SK-N-SH treated with all-trans-retinoic acid at 6 μM for 48 hours (cell line): ENCODE measurements at regions not wholly inside any gene's neighbourhood (a gene's known extent, or its start where the extent isn't known, plus 50 kb on each side); places are given as distances from the start of the nearest gene placed in this dataset.

Source experiments
- ATAC-seq: fragments of 200-7000 bp; cut with Tn5 transposase; 3 replicates; pipeline ENCODE4 v1.9.1; 2020; ENCODE audit warnings: mild to moderate bottlenecking, moderate library complexity
- ARNTL ChIP-seq: fragments of 450-650 bp; formaldehyde crosslinking; IDR thresholded peaks from 2 replicates; pipeline ENCODE4 v1.5.0; 2020; ENCODE audit warnings: low read depth, mild to moderate bottlenecking, moderate library complexity, borderline replicate concordance
- BACH2 ChIP-seq: fragments of 250-450 bp; sonication (Bioruptor Pico); IDR thresholded peaks from 2 replicates; pipeline ENCODE4 v1.9.0; 2021; ENCODE audit warnings: mild to moderate bottlenecking, borderline replicate concordance
- CREB5 ChIP-seq: fragments of 250-450 bp; sonication (Bioruptor Pico); IDR thresholded peaks from 2 replicates; pipeline ENCODE4 v1.5.1; 2020; ENCODE audit warnings: low read depth, mild to moderate bottlenecking, moderate library complexity
- CSDC2 ChIP-seq: fragments of 250-450 bp; sonication (Bioruptor Pico); IDR thresholded peaks from 2 replicates; pipeline ENCODE4 v1.5.0; 2020; ENCODE audit warnings: mild to moderate bottlenecking, moderate library complexity
- ESRRG ChIP-seq: fragments of 250-450 bp; sonication (Bioruptor Pico); IDR thresholded peaks from 2 replicates; pipeline ENCODE4 v1.6.1; 2021; ENCODE audit warnings: mild to moderate bottlenecking
- GLIS3 ChIP-seq: fragments of 250-450 bp; sonication (Bioruptor Pico); IDR thresholded peaks from 2 replicates; pipeline ENCODE4 v1.5.0; 2020; ENCODE audit warnings: mild to moderate bottlenecking, moderate library complexity
- ISL1 ChIP-seq: fragments of 250-450 bp; sonication (Bioruptor Pico); IDR thresholded peaks from 2 replicates; pipeline ENCODE4 v2.1.2; 2022; ENCODE audit warnings: mild to moderate bottlenecking, moderate library complexity
- OSR1 ChIP-seq: fragments of 250-450 bp; sonication (Bioruptor Pico); IDR thresholded peaks from 2 replicates; pipeline ENCODE4 v1.8.0; 2022; ENCODE audit warnings: moderate library complexity, mild to moderate bottlenecking, inconsistent platforms
- PPARA ChIP-seq: fragments of 250-450 bp; sonication (Bioruptor Pico); IDR thresholded peaks from 2 replicates; pipeline ENCODE4 v1.5.0; 2020; ENCODE audit warnings: mild to moderate bottlenecking, borderline replicate concordance
- RARB ChIP-seq: fragments of 250-450 bp; sonication (Bioruptor Pico); IDR thresholded peaks from 2 replicates; pipeline ENCODE4 v1.8.0; 2021; ENCODE audit warnings: mild to moderate bottlenecking, moderate library complexity
- SNAI2 ChIP-seq: fragments of 250-450 bp; sonication (Bioruptor Pico); IDR thresholded peaks from 2 replicates; pipeline ENCODE4 v1.5.0; 2020; ENCODE audit warnings: mild to moderate bottlenecking, moderate library complexity
- TCF4 ChIP-seq: fragments of 250-450 bp; sonication (Bioruptor Pico); IDR thresholded peaks from 2 replicates; pipeline ENCODE4 v1.8.0; 2021; ENCODE audit warnings: mild to moderate bottlenecking, moderate library complexity, borderline replicate concordance
- TOX ChIP-seq: fragments of 250-450 bp; sonication (Bioruptor Pico); IDR thresholded peaks from 2 replicates; pipeline ENCODE4 v1.8.0; 2021; ENCODE audit warnings: mild to moderate bottlenecking, moderate library complexity, borderline replicate concordance
- TSHZ2 ChIP-seq: fragments of 250-450 bp; sonication (Bioruptor Pico); IDR thresholded peaks from 2 replicates; pipeline ENCODE4 v1.5.0; 2020; ENCODE audit warnings: mild to moderate bottlenecking, moderate library complexity
- ZFP3 ChIP-seq: fragments of 250-450 bp; sonication (Bioruptor Pico); IDR thresholded peaks from 2 replicates; pipeline ENCODE4 v1.5.0; 2020; ENCODE audit warnings: mild to moderate bottlenecking, moderate library complexity
- ZNF565 ChIP-seq: fragments of 450-650 bp; formaldehyde crosslinking; conservative IDR thresholded peaks from 2 replicates; pipeline ENCODE4 v1.5.0; 2020; ENCODE audit warnings: low read depth, mild to moderate bottlenecking, moderate library complexity
- ZNF8 ChIP-seq: fragments of 450-650 bp; formaldehyde crosslinking; IDR thresholded peaks from 2 replicates; pipeline ENCODE4 v1.5.0; 2020; ENCODE audit warnings: mild to moderate bottlenecking, moderate library complexity
- TF ChIP-seq, protein P1 (sequence below): fragments of 250-450 bp; sonication (Bioruptor Pico); IDR thresholded peaks from 2 replicates; pipeline ENCODE4 v1.8.0; 2021; ENCODE audit warnings: low read depth, mild to moderate bottlenecking, moderate library complexity, borderline replicate concordance
- TF ChIP-seq, protein P2 (sequence below): fragments of 250-450 bp; sonication (Bioruptor Pico); IDR thresholded peaks from 2 replicates; pipeline ENCODE4 v1.5.1; 2021; ENCODE audit warnings: mild to moderate bottlenecking, moderate library complexity

DNA sequence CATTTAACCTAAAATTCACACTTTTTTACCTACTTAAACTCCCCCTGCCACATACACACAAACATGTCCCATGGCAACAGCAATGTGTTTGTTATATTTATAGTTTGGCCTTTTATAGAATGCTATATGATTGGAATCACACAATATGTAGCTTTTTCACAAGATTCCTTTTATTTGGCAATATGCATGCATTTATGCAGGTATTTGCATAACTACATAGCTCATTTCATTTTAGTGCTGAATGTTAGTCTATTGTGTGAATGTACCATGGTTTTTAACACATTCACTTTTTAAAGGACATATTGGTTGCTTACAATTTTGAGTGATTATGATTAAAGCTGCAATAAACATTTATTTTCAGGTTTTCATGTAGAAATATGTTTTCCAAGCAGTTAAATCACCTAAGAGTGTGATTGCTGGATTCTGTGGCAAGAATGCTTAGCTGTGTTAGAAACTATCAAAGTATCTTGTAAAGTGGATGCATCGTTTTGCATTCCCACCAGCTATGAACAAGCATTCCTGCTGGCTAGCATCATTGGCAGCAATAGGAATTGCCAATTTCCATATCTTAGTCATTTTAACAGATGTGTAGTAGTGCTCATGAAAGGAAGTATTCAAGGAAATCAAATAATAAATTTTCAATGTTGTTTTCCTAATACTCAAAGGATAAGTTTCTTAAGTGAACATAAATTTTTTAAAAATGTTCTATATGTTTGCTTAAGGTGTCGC lies 557.0 kb downstream of the SLITRK1 start:
- peak; percentile 83 for ATAC-seq

GRCh38 chr13:83311886-83312577 lies 570.2 kb downstream of the SLITRK1 start:
- peak; percentile 82 for ATAC-seq
- no peak for TF ChIP-seq ESRRG (CRISPR knock-in tag)
- TF ChIP-seq, protein P1, sequence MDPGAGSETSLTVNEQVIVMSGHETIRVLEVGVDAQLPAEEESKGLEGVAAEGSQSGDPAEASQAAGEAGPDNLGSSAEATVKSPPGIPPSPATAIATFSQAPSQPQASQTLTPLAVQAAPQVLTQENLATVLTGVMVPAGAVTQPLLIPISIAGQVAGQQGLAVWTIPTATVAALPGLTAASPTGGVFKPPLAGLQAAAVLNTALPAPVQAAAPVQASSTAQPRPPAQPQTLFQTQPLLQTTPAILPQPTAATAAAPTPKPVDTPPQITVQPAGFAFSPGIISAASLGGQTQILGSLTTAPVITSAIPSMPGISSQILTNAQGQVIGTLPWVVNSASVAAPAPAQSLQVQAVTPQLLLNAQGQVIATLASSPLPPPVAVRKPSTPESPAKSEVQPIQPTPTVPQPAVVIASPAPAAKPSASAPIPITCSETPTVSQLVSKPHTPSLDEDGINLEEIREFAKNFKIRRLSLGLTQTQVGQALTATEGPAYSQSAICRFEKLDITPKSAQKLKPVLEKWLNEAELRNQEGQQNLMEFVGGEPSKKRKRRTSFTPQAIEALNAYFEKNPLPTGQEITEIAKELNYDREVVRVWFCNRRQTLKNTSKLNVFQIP (CRISPR knock-in tag) = no peak
- TF ChIP-seq SNAI2 = no peak
- no peak for TF ChIP-seq PPARA (CRISPR knock-in tag)
- TF ChIP-seq ZFP3 (CRISPR knock-in tag) = no peak
- TF ChIP-seq TCF4 (CRISPR knock-in tag) = no peak
- TF ChIP-seq, protein P2, sequence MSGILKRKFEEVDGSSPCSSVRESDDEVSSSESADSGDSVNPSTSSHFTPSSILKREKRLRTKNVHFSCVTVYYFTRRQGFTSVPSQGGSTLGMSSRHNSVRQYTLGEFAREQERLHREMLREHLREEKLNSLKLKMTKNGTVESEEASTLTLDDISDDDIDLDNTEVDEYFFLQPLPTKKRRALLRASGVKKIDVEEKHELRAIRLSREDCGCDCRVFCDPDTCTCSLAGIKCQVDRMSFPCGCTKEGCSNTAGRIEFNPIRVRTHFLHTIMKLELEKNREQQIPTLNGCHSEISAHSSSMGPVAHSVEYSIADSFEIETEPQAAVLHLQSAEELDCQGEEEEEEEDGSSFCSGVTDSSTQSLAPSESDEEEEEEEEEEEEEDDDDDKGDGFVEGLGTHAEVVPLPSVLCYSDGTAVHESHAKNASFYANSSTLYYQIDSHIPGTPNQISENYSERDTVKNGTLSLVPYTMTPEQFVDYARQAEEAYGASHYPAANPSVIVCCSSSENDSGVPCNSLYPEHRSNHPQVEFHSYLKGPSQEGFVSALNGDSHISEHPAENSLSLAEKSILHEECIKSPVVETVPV (CRISPR knock-in tag) = no peak
- TF ChIP-seq ARNTL (CRISPR knock-in tag) = no peak
- TF ChIP-seq ZNF8 (CRISPR knock-in tag) = no peak
- TF ChIP-seq, all 23 proteins: peak for 0

More for the DNA sequence above, 557.0 kb downstream of the SLITRK1 start:
- TF ChIP-seq GLIS3 (CRISPR knock-in tag) (no peak), CSDC2 (CRISPR knock-in tag) (no peak), ISL1 (CRISPR knock-in tag) (no peak), PPARA (CRISPR knock-in tag) (no peak), CREB5 (CRISPR knock-in tag) (no peak), TOX (CRISPR knock-in tag) (no peak), ESRRG (CRISPR knock-in tag) (no peak), TSHZ2 (no peak), RARB (no peak), SNAI2 (no peak), BACH2 (CRISPR knock-in tag) (no peak), ARNTL (CRISPR knock-in tag) (no peak), ZNF8 (CRISPR knock-in tag) (no peak), ZFP3 (CRISPR knock-in tag) (no peak), OSR1 (CRISPR knock-in tag) (no peak), TCF4 (CRISPR knock-in tag) (no peak), ZNF565 (CRISPR knock-in tag) (no peak)
- TF ChIP-seq, protein P1 (CRISPR knock-in tag) = no peak
- TF ChIP-seq, protein P2 (CRISPR knock-in tag) = no peak
